ENCODE measurements at regions not wholly inside any gene's neighbourhood (a gene's known extent, or its start where the extent isn't known, plus 50 kb on each side); places are given as distances from the start of the nearest gene placed in this dataset.

- TF ChIP-seq POLR2AphosphoS5 (IDR thresholded peaks at IDR 0.05): no peak
- Histone ChIP-seq H3K4me3 (no peak overlapping the region), H3K27me3 (no peaks in the 10 kb centered on the region), H3K27ac (replicated peaks in 1 of 4) (no peak overlapping the region), H3K9me3 (no peaks in the 10 kb centered on the region), H3K4me1 (no peaks in the 10 kb centered on the region), H3K36me3 (no peaks in the 10 kb centered on the region)
- no peak for DNase-seq (ENCODE audit: extremely low spot score)
- intact Hi-C loops (cut with DNase I): no loop called here
Observed at GRCh38 chr13:55214841-55215345, 1925.8 kb upstream of the PRR20A start.

DNA sequence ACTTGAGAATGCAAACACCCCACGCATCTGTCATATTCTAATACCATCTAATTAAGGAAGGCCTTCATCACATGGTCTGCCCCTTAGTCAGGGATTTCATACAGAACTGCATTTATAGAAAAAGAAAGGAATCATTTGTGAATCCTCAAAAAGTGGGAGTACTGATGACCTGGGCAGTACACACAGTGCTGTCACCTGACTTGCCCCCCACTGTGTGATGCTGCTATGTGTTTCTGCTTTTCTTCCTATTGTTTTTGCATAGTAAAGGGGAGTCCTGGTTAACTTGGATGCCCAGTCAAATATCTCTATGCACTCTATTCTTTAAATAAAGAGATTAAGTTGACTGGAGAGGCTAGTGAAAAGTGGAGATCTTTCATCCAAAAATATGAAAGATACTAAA, 1921.2 kb upstream of the PRR20A start:
- intact Hi-C loops (cut with DNase I): no loop called here
- Histone ChIP-seq H3K9me3 (no peaks in the 10 kb centered on the region), H3K4me3 (no peak overlapping the region), H3K27me3 (no peaks in the 10 kb centered on the region), H3K4me1 (no peaks in the 10 kb centered on the region), H3K36me3 (no peaks in the 10 kb centered on the region), H3K27ac (replicated peaks in 1 of 4) (no peak overlapping the region)
- DNase-seq (ENCODE audit: extremely low spot score): no peak
- 80% methylated on average over 1 of the region's 1 CpG for WGBS
- TF ChIP-seq POLR2AphosphoS5 (IDR thresholded peaks at IDR 0.05): no peak
- no peak for TF ChIP-seq POLR2A (IDR thresholded peaks at IDR 0.05; ENCODE audit: low read depth)
- TF ChIP-seq, protein P1, sequence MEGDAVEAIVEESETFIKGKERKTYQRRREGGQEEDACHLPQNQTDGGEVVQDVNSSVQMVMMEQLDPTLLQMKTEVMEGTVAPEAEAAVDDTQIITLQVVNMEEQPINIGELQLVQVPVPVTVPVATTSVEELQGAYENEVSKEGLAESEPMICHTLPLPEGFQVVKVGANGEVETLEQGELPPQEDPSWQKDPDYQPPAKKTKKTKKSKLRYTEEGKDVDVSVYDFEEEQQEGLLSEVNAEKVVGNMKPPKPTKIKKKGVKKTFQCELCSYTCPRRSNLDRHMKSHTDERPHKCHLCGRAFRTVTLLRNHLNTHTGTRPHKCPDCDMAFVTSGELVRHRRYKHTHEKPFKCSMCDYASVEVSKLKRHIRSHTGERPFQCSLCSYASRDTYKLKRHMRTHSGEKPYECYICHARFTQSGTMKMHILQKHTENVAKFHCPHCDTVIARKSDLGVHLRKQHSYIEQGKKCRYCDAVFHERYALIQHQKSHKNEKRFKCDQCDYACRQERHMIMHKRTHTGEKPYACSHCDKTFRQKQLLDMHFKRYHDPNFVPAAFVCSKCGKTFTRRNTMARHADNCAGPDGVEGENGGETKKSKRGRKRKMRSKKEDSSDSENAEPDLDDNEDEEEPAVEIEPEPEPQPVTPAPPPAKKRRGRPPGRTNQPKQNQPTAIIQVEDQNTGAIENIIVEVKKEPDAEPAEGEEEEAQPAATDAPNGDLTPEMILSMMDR (IDR thresholded peaks at IDR 0.05): no peak
- no peak for TF ChIP-seq EP300 (IDR thresholded peaks at IDR 0.05)

- no peaks in the 10 kb centered on the region for H3K4me1 ChIP-seq
- H3K9me3 ChIP-seq: no peaks in the 10 kb centered on the region
- no peak overlapping the region for H3K4me3 ChIP-seq
- WGBS: 70% methylated on average over 4 of the region's 4 CpGs
- H3K27ac ChIP-seq (replicated peaks in 1 of 4): no peak overlapping the region
- DNase-seq (ENCODE audit: extremely low spot score): no peak
- no peaks in the 10 kb centered on the region for H3K36me3 ChIP-seq
- TF ChIP-seq POLR2AphosphoS5 (IDR thresholded peaks at IDR 0.05) (no peak), EP300 (IDR thresholded peaks at IDR 0.05) (no peak), POLR2A (IDR thresholded peaks at IDR 0.05; ENCODE audit: low read depth) (no peak)
- TF ChIP-seq, protein P1 (IDR thresholded peaks at IDR 0.05): no peak
- intact Hi-C loops (cut with DNase I): no loop called here
- H3K27me3 ChIP-seq: no peaks in the 10 kb centered on the region
Observed at GRCh38 chr13:55229906-55230569, 1910.7 kb upstream of the PRR20A start.

GRCh38 chr13:55230570-55230908, 1910.2 kb upstream of the PRR20A start:
- Histone ChIP-seq H3K36me3 (no peaks in the 10 kb centered on the region), H3K4me3 (no peak overlapping the region), H3K27me3 (no peaks in the 10 kb centered on the region), H3K27ac (replicated peaks in 1 of 4) (no peak overlapping the region), H3K4me1 (no peaks in the 10 kb centered on the region), H3K9me3 (no peaks in the 10 kb centered on the region)
- DNase-seq (ENCODE audit: extremely low spot score): no peak
- intact Hi-C loops (cut with DNase I): no loop called here
- WGBS: 69% methylated on average over 3 of the region's 3 CpGs
- TF ChIP-seq, protein P1 (IDR thresholded peaks at IDR 0.05): no peak
- TF ChIP-seq EP300 (IDR thresholded peaks at IDR 0.05) (no peak), POLR2AphosphoS5 (IDR thresholded peaks at IDR 0.05) (no peak), POLR2A (IDR thresholded peaks at IDR 0.05; ENCODE audit: low read depth) (no peak)

- no peak overlapping the region for H3K27ac ChIP-seq (replicated peaks in 1 of 4)
- TF ChIP-seq POLR2AphosphoS5 (IDR thresholded peaks at IDR 0.05) (no peak), EP300 (IDR thresholded peaks at IDR 0.05) (no peak), POLR2A (IDR thresholded peaks at IDR 0.05; ENCODE audit: low read depth) (no peak)
- TF ChIP-seq, protein P1 (IDR thresholded peaks at IDR 0.05): no peak
- no peaks in the 10 kb centered on the region for H3K9me3 ChIP-seq
- 85% methylated on average over 5 of the region's 5 CpGs for WGBS
- no peaks in the 10 kb centered on the region for H3K4me1 ChIP-seq
- H3K4me3 ChIP-seq: no peak overlapping the region
- intact Hi-C loops (cut with DNase I): no loop called here
- H3K27me3 ChIP-seq: no peaks in the 10 kb centered on the region
- no peak for DNase-seq (ENCODE audit: extremely low spot score)
- no peaks in the 10 kb centered on the region for H3K36me3 ChIP-seq
Observed at GRCh38 chr13:55234311-55234710, 1906.4 kb upstream of the PRR20A start.

Measured in esophagus muscularis mucosa (tissue), 4 donors.